ENCODE measurements at regions not wholly inside any gene's neighbourhood (a gene's known extent, or its start where the extent isn't known, plus 50 kb on each side); places are given as distances from the start of the nearest gene placed in this dataset.

DNA sequence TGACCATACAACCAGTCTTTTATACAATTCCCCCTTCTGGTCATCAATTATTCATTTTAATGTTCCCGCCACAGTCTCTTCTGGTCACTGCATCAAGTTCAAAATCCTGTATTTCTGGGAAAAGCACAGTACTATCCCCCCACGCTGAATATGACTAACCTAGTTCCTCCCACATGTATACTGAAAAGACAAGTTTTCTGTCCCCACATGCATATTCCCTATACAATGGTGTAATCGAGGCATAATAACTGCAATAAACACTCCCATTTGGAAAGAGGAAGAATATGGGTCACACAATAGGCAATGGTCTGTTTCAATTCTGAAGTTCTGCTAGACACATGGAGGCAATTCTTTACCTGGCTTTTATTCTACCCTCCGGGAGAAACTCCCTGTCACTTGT is 344.9 kb downstream of the EFNA5 start:
- no peak overlapping the region for H3K4me3 ChIP-seq (ENCODE audit: low read length in 2 of 2)
- no peak overlapping the region for H3K27ac ChIP-seq (ENCODE audit: low read depth in 2 of 2, low read length in 2 of 2)
- H3K4me1 ChIP-seq (ENCODE audit: control insufficient read depth in 2 of 2, insufficient read depth in 2 of 2, low read length in 2 of 2), result no peaks in the 10 kb centered on the region
- H3K9me3 ChIP-seq (ENCODE audit: control insufficient read depth in 2 of 2, low read length in 2 of 2), result no peaks in the 10 kb centered on the region
- H3K36me3 ChIP-seq (ENCODE audit: control insufficient read depth in 2 of 2, insufficient read depth in 2 of 2, low read length in 2 of 2), result no peaks in the 10 kb centered on the region
- H3K9ac ChIP-seq (ENCODE audit: low read depth in 1 of 2, low read length in 2 of 2), result no peak overlapping the region
- no peaks in the 10 kb centered on the region for H3K27me3 ChIP-seq (ENCODE audit: control insufficient read depth in 2 of 2, insufficient read depth in 2 of 2, low read length in 2 of 2)

DNA sequence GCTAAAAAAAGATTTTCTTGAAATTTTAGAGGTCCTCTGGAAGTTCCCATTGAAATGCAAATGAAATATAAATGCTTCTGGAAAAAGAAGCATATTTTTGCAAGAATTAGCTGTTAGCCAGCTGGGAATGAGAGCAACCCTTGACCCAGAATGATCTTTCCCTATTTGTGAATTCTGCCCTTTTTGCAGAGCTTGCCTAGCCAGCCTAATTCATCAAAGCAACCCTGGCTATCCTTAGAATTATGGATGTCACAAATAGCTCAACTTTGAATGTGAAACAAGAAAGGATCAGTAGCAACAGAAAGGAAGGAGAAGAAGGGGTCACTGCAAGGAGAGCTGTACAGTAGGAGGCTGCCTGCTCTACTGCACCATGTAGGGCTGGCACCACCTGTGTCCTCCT is 345.9 kb downstream of the EFNA5 start:
- Histone ChIP-seq H3K4me3 (ENCODE audit: low read length in 2 of 2) (no peak overlapping the region), H3K27ac (ENCODE audit: low read depth in 2 of 2, low read length in 2 of 2) (no peak overlapping the region), H3K9ac (ENCODE audit: low read depth in 1 of 2, low read length in 2 of 2) (no peak overlapping the region), H3K4me1 (ENCODE audit: control insufficient read depth in 2 of 2, insufficient read depth in 2 of 2, low read length in 2 of 2) (no peaks in the 10 kb centered on the region), H3K36me3 (ENCODE audit: control insufficient read depth in 2 of 2, insufficient read depth in 2 of 2, low read length in 2 of 2) (no peaks in the 10 kb centered on the region), H3K27me3 (ENCODE audit: control insufficient read depth in 2 of 2, insufficient read depth in 2 of 2, low read length in 2 of 2) (no peaks in the 10 kb centered on the region), H3K9me3 (ENCODE audit: control insufficient read depth in 2 of 2, low read length in 2 of 2) (no peaks in the 10 kb centered on the region)

DNA sequence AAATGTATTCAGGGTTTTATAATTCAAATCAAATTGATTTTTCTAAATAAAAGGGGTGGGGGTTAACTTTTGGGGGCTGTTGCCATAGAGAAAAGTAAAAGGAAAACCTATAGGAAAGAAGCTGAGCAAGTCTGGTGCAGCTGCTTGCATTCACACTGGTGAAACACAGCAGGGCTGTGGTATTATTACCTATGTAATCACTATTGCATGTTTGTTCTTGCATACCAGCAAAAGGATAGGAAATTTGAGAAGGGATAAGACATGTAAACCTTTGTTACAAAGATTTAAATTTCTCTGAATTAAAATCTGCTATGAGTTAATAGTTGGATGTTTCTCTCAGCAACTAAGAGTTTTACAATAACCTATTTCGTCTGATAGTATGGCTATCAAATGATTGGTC is 346.7 kb downstream of the EFNA5 start:
- no peak overlapping the region for H3K4me3 ChIP-seq (ENCODE audit: low read length in 2 of 2)
- H3K9ac ChIP-seq (ENCODE audit: low read depth in 1 of 2, low read length in 2 of 2), result no peak overlapping the region
- no peaks in the 10 kb centered on the region for H3K27me3 ChIP-seq (ENCODE audit: control insufficient read depth in 2 of 2, insufficient read depth in 2 of 2, low read length in 2 of 2)
- H3K4me1 ChIP-seq (ENCODE audit: control insufficient read depth in 2 of 2, insufficient read depth in 2 of 2, low read length in 2 of 2), result no peaks in the 10 kb centered on the region
- no peaks in the 10 kb centered on the region for H3K36me3 ChIP-seq (ENCODE audit: control insufficient read depth in 2 of 2, insufficient read depth in 2 of 2, low read length in 2 of 2)
- H3K27ac ChIP-seq (ENCODE audit: low read depth in 2 of 2, low read length in 2 of 2), result no peak overlapping the region
- H3K9me3 ChIP-seq (ENCODE audit: control insufficient read depth in 2 of 2, low read length in 2 of 2), result no peaks in the 10 kb centered on the region

DNA sequence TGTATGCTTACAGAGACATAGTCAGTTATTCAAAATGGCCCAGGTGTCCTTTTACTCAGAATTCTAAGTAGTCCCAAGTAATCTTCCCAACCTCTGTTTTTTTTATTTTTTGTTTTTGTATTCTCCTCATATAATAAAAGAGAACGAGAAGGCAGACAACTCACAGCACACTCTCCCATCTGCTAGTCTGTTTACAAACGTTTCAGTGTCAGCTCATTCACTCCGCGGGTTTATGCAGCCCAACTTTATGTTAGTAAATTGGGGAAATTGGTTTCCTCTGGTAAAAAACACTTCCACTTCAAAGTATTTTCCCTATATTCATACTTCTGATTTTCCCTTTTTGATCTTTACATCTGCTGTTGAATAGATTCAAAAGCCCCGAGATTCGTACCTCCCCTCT is 347.2 kb downstream of the EFNA5 start:
- H3K4me3 ChIP-seq (ENCODE audit: low read length in 2 of 2), result no peak overlapping the region
- no peaks in the 10 kb centered on the region for H3K9me3 ChIP-seq (ENCODE audit: control insufficient read depth in 2 of 2, low read length in 2 of 2)
- H3K27ac ChIP-seq (ENCODE audit: low read depth in 2 of 2, low read length in 2 of 2), result no peak overlapping the region
- no peak overlapping the region for H3K9ac ChIP-seq (ENCODE audit: low read depth in 1 of 2, low read length in 2 of 2)
- no peaks in the 10 kb centered on the region for H3K4me1 ChIP-seq (ENCODE audit: control insufficient read depth in 2 of 2, insufficient read depth in 2 of 2, low read length in 2 of 2)
- H3K27me3 ChIP-seq (ENCODE audit: control insufficient read depth in 2 of 2, insufficient read depth in 2 of 2, low read length in 2 of 2), result no peaks in the 10 kb centered on the region
- H3K36me3 ChIP-seq (ENCODE audit: control insufficient read depth in 2 of 2, insufficient read depth in 2 of 2, low read length in 2 of 2), result no peaks in the 10 kb centered on the region

DNA sequence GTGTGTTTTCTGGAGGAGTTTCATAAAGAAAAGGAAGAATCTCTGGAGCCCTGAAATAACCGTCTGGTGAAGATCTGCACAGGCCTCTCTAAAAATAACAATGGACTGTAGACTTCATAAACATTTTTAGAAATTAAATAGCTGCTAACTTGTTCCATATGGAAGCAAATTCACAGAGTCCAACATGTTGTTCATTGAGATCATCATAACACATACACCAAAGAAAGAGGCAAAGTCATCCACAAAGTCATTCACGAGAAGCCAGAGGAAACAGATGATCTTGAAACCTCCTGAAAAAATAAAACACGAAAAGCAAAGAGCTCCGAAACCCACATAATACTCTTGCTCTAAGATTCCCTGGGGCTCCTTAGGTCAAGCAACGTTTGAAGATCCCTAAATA is 347.8 kb downstream of the EFNA5 start:
- Histone ChIP-seq H3K27me3 (ENCODE audit: control insufficient read depth in 2 of 2, insufficient read depth in 2 of 2, low read length in 2 of 2) (no peaks in the 10 kb centered on the region), H3K27ac (ENCODE audit: low read depth in 2 of 2, low read length in 2 of 2) (no peak overlapping the region), H3K4me1 (ENCODE audit: control insufficient read depth in 2 of 2, insufficient read depth in 2 of 2, low read length in 2 of 2) (no peaks in the 10 kb centered on the region), H3K36me3 (ENCODE audit: control insufficient read depth in 2 of 2, insufficient read depth in 2 of 2, low read length in 2 of 2) (no peaks in the 10 kb centered on the region), H3K9me3 (ENCODE audit: control insufficient read depth in 2 of 2, low read length in 2 of 2) (no peaks in the 10 kb centered on the region), H3K4me3 (ENCODE audit: low read length in 2 of 2) (no peak overlapping the region), H3K9ac (ENCODE audit: low read depth in 1 of 2, low read length in 2 of 2) (no peak overlapping the region)

DNA sequence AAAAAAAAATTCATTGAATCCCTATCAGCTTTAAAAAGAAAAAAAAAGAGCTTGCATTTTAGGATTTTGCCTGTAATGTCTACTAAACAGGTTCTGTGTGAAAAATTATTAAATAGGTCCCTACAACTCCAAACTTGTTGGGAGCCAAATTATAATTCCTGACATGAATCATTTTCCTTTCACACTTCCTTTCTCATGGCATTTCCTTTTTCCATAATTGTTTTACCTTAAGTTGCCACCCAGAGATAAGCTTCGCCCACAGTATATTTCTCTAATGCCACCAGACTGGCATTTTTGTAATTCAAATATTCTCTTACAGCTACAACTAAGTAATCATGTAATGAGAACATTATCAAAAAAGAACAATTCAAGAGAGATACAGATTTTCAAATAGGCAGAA is 348.8 kb downstream of the EFNA5 start:
- Histone ChIP-seq H3K4me1 (ENCODE audit: control insufficient read depth in 2 of 2, insufficient read depth in 2 of 2, low read length in 2 of 2) (no peaks in the 10 kb centered on the region), H3K27ac (ENCODE audit: low read depth in 2 of 2, low read length in 2 of 2) (no peak overlapping the region), H3K9ac (ENCODE audit: low read depth in 1 of 2, low read length in 2 of 2) (no peak overlapping the region), H3K27me3 (ENCODE audit: control insufficient read depth in 2 of 2, insufficient read depth in 2 of 2, low read length in 2 of 2) (no peaks in the 10 kb centered on the region), H3K9me3 (ENCODE audit: control insufficient read depth in 2 of 2, low read length in 2 of 2) (no peaks in the 10 kb centered on the region), H3K36me3 (ENCODE audit: control insufficient read depth in 2 of 2, insufficient read depth in 2 of 2, low read length in 2 of 2) (no peaks in the 10 kb centered on the region), H3K4me3 (ENCODE audit: low read length in 2 of 2) (no peak overlapping the region)

DNA sequence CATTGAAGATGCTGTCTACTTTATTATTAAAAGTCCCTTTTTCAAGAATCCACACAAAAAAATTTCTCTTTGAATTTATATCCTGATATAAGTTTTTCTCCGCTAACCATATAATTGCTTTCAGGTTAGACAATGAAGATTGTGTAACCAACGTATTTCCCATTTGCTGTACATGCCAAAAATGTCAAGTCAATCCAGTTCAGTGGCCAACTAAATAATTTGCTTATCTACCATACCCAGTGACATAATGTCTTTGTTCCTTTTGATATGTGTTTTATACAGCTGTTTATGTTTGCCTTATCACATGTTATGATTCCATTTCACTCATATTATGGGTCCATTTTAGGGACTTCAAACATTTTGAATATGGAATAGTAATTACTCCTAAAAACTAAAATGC is 349.9 kb downstream of the EFNA5 start:
- H3K27me3 ChIP-seq (ENCODE audit: control insufficient read depth in 2 of 2, insufficient read depth in 2 of 2, low read length in 2 of 2), result no peaks in the 10 kb centered on the region
- H3K4me1 ChIP-seq (ENCODE audit: control insufficient read depth in 2 of 2, insufficient read depth in 2 of 2, low read length in 2 of 2), result no peaks in the 10 kb centered on the region
- H3K9ac ChIP-seq (ENCODE audit: low read depth in 1 of 2, low read length in 2 of 2), result no peak overlapping the region
- no peaks in the 10 kb centered on the region for H3K9me3 ChIP-seq (ENCODE audit: control insufficient read depth in 2 of 2, low read length in 2 of 2)
- H3K27ac ChIP-seq (ENCODE audit: low read depth in 2 of 2, low read length in 2 of 2), result no peak overlapping the region
- no peaks in the 10 kb centered on the region for H3K36me3 ChIP-seq (ENCODE audit: control insufficient read depth in 2 of 2, insufficient read depth in 2 of 2, low read length in 2 of 2)
- no peak overlapping the region for H3K4me3 ChIP-seq (ENCODE audit: low read length in 2 of 2)

DNA sequence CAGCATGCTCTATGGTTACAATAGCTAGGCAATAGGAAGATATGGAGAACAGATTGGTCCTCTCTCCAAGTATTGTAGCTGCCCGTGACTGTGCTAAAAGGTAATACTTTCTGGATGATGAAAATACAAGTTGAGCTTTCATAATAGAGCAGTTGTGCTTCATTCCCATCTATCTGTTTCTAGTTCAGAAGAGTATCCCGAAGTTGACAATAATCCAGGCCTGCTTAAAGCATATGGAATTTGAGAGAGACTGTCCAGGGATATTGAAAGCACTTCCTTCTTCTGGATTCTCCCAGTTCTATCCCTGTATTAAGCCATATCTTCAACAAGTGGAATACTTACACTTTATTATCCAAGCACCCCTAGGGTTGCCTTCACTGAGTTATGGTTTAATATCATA is 350.4 kb downstream of the EFNA5 start:
- no peak overlapping the region for H3K4me3 ChIP-seq (ENCODE audit: low read length in 2 of 2)
- H3K9ac ChIP-seq (ENCODE audit: low read depth in 1 of 2, low read length in 2 of 2), result no peak overlapping the region
- no peak overlapping the region for H3K27ac ChIP-seq (ENCODE audit: low read depth in 2 of 2, low read length in 2 of 2)
- H3K4me1 ChIP-seq (ENCODE audit: control insufficient read depth in 2 of 2, insufficient read depth in 2 of 2, low read length in 2 of 2), result no peaks in the 10 kb centered on the region
- H3K36me3 ChIP-seq (ENCODE audit: control insufficient read depth in 2 of 2, insufficient read depth in 2 of 2, low read length in 2 of 2), result no peaks in the 10 kb centered on the region
- H3K27me3 ChIP-seq (ENCODE audit: control insufficient read depth in 2 of 2, insufficient read depth in 2 of 2, low read length in 2 of 2), result no peaks in the 10 kb centered on the region
- no peaks in the 10 kb centered on the region for H3K9me3 ChIP-seq (ENCODE audit: control insufficient read depth in 2 of 2, low read length in 2 of 2)

DNA sequence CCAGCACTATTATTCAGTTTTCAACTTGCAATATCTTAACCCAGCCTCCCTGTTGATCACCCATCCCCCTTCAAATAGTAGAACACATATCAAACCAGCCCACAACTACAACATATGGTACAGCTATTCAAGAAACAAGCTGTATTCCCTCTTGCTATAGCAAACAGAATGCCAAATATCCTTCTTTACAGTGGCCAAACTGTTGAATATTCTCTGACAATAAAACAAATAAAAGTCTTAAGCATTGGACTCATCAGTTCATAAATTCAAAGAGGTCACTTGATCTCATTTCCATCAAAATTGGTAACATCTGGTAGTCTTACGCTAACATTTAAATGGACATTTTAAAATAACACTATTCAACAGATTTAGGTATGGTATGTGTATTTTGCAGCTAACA is 350.8 kb downstream of the EFNA5 start:
- Histone ChIP-seq H3K27ac (ENCODE audit: low read depth in 2 of 2, low read length in 2 of 2) (no peak overlapping the region), H3K4me1 (ENCODE audit: control insufficient read depth in 2 of 2, insufficient read depth in 2 of 2, low read length in 2 of 2) (no peaks in the 10 kb centered on the region), H3K4me3 (ENCODE audit: low read length in 2 of 2) (no peak overlapping the region), H3K9me3 (ENCODE audit: control insufficient read depth in 2 of 2, low read length in 2 of 2) (no peaks in the 10 kb centered on the region), H3K27me3 (ENCODE audit: control insufficient read depth in 2 of 2, insufficient read depth in 2 of 2, low read length in 2 of 2) (no peaks in the 10 kb centered on the region), H3K36me3 (ENCODE audit: control insufficient read depth in 2 of 2, insufficient read depth in 2 of 2, low read length in 2 of 2) (no peaks in the 10 kb centered on the region), H3K9ac (ENCODE audit: low read depth in 1 of 2, low read length in 2 of 2) (no peak overlapping the region)

DNA sequence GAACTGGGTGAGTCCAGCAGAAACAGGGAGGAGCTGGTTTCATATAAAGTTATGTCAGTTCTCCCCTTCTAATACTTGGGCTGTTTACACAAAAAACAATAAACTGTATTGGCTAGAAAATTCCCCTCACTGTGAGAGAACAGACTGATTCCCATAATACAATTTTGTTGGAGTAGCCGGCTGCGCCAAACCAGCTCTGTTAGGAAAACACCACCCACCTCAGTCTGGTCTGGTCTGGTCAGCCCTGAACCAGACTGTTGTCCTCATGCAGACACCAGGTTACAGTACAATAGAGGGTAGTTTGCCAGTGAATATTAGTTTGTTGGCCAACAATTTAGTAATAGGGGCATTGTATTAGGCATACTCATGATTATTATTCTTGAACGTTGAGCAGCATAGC is 356.4 kb downstream of the EFNA5 start:
- H3K36me3 ChIP-seq (ENCODE audit: control insufficient read depth in 2 of 2, insufficient read depth in 2 of 2, low read length in 2 of 2), result no peaks in the 10 kb centered on the region
- no peak overlapping the region for H3K27ac ChIP-seq (ENCODE audit: low read depth in 2 of 2, low read length in 2 of 2)
- H3K4me1 ChIP-seq (ENCODE audit: control insufficient read depth in 2 of 2, insufficient read depth in 2 of 2, low read length in 2 of 2), result no peaks in the 10 kb centered on the region
- H3K27me3 ChIP-seq (ENCODE audit: control insufficient read depth in 2 of 2, insufficient read depth in 2 of 2, low read length in 2 of 2), result no peaks in the 10 kb centered on the region
- H3K4me3 ChIP-seq (ENCODE audit: low read length in 2 of 2), result no peak overlapping the region
- H3K9me3 ChIP-seq (ENCODE audit: control insufficient read depth in 2 of 2, low read length in 2 of 2), result no peaks in the 10 kb centered on the region
- no peak overlapping the region for H3K9ac ChIP-seq (ENCODE audit: low read depth in 1 of 2, low read length in 2 of 2)

DNA sequence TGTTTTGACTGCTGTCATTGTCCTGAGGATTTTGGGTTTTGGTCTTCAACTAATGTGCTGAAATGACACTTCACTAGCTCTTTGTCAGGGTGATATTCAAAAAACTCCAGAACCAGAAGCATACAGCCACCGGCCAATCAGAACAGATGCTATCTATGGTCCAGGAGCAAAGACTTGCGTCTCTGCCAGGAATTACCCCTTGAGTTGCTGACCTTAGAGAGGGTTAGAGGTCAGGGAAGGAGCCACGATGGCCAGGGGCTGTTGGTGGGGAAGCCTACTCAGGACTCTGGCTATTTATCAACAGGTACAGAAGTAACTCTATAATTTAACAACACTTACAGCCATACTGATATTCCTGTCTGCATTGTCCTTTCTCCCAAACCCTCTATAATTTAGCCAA is 356.8 kb downstream of the EFNA5 start:
- no peaks in the 10 kb centered on the region for H3K9me3 ChIP-seq (ENCODE audit: control insufficient read depth in 2 of 2, low read length in 2 of 2)
- no peaks in the 10 kb centered on the region for H3K4me1 ChIP-seq (ENCODE audit: control insufficient read depth in 2 of 2, insufficient read depth in 2 of 2, low read length in 2 of 2)
- H3K36me3 ChIP-seq (ENCODE audit: control insufficient read depth in 2 of 2, insufficient read depth in 2 of 2, low read length in 2 of 2), result no peaks in the 10 kb centered on the region
- no peak overlapping the region for H3K27ac ChIP-seq (ENCODE audit: low read depth in 2 of 2, low read length in 2 of 2)
- H3K9ac ChIP-seq (ENCODE audit: low read depth in 1 of 2, low read length in 2 of 2), result no peak overlapping the region
- H3K27me3 ChIP-seq (ENCODE audit: control insufficient read depth in 2 of 2, insufficient read depth in 2 of 2, low read length in 2 of 2), result no peaks in the 10 kb centered on the region
- no peak overlapping the region for H3K4me3 ChIP-seq (ENCODE audit: low read length in 2 of 2)
